ENCODE measurements at regions not wholly inside any gene's neighbourhood (a gene's known extent, or its start where the extent isn't known, plus 50 kb on each side); places are given as distances from the start of the nearest gene placed in this dataset.
A peak's percentile ranks its signal among the peaks of the same experiment; 100 is the strongest.
"Not testable (repeated sequence)": the region's sequence is repeated elsewhere in the genome, so short reads cannot be mapped to it uniquely, and the experiment has no call there.

- peak; percentile 11 to 21 (median 18) for DNase-seq
These were observed 88.4 kb upstream of the ZNF492 start for GRCh38 chr19:22545751-22546150.

GRCh38 chr19:22533761-22534160, 100.4 kb upstream of the ZNF492 start:
- no peak for DNase-seq

GRCh38 chr19:22532388-22533300, 101.5 kb upstream of the ZNF492 start:
- no peak for DNase-seq

- DNase-seq: no peak
These were observed 104.1 kb upstream of the ZNF492 start for GRCh38 chr19:22530042-22530441.

- no peak for DNase-seq
These were observed 105.2 kb upstream of the ZNF492 start for GRCh38 chr19:22528956-22529355.

GRCh38 chr19:22527554-22527953, 105.4 kb upstream of the ZNF98 start:
- DNase-seq: no peak

GRCh38 chr19:22526661-22527272, 104.6 kb upstream of the ZNF98 start:
- DNase-seq: no peak

- DNase-seq: no peak
These were observed 101.8 kb upstream of the ZNF98 start for GRCh38 chr19:22523940-22524339.

GRCh38 chr19:22519562-22519961, 97.4 kb upstream of the ZNF98 start:
- not testable (repeated sequence) for DNase-seq

- no peak for DNase-seq
These were observed 97.0 kb upstream of the ZNF98 start for GRCh38 chr19:22519152-22519551.

GRCh38 chr19:22517496-22518411, 95.6 kb upstream of the ZNF98 start:
- DNase-seq: no peak

GRCh38 chr19:22515435-22515834, 93.3 kb upstream of the ZNF98 start:
- no peak for DNase-seq

GRCh38 chr19:22503524-22503923, 81.4 kb upstream of the ZNF98 start:
- no peak for DNase-seq

GRCh38 chr19:22502766-22503165, 80.6 kb upstream of the ZNF98 start:
- DNase-seq: no peak

GRCh38 chr19:22498831-22499430, 76.8 kb upstream of the ZNF98 start:
- not testable (repeated sequence) for DNase-seq

- no peak for DNase-seq
These were observed 69.6 kb upstream of the ZNF98 start for GRCh38 chr19:22491746-22492145.

- DNase-seq: not testable (repeated sequence)
These were observed 61.4 kb upstream of the ZNF98 start for GRCh38 chr19:22483514-22483913.

- DNase-seq: no peak
These were observed 50.1 kb upstream of the ZNF98 start for GRCh38 chr19:22472180-22472637.

All from suppressor macrophage (primary cell).